ENCODE measurements at regions not wholly inside any gene's neighbourhood (a gene's known extent, or its start where the extent isn't known, plus 50 kb on each side); places are given as distances from the start of the nearest gene placed in this dataset.

- ChIA-PET RAD21 (ENCODE audit: low non-redundant PET in 1 of 2, low total read pairs in 2 of 2, uncharacterized antibody in 2 of 2, unreplicated experiment in 2 of 2) (no interaction called here), CTCF (no interaction called here), POLR2A (no interaction called here)
- no peak for ATAC-seq
- H3K79me2 ChIP-seq (ENCODE audit: insufficient read depth, low read length) = no peaks in the 10 kb centered on the region
- TF ChIP-seq CTCF (IDR thresholded peaks at IDR 0.05 in 2 of 3, conservative IDR thresholded peaks at IDR 0.05 in 1 of 3; ENCODE audit: borderline replicate concordance in 1 of 3, insufficient read depth in 1 of 3, low read depth in 2 of 3, low read length in 2 of 3) (no peak), TCF7L2 (IDR thresholded peaks at IDR 0.05; ENCODE audit: borderline replicate concordance, extremely low read depth, insufficient read depth, insufficient read length) (no peak), FOSL1 (IDR thresholded peaks at IDR 0.05; ENCODE audit: low read depth) (no peak), POLR2AphosphoS5 (IDR thresholded peaks at IDR 0.05; ENCODE audit: low read depth, low read length) (no peak), MAX (IDR thresholded peaks at IDR 0.05) (no peak), YY1 (IDR thresholded peaks at IDR 0.05; ENCODE audit: extremely low read depth, insufficient replicate concordance, low read depth, low read length) (no peak), ZNF274 (IDR thresholded peaks at IDR 0.05; ENCODE audit: low read depth, low read length) (no peak), ZFX (IDR thresholded peaks at IDR 0.05) (no peak), POLR2A (IDR thresholded peaks at IDR 0.05; ENCODE audit: borderline replicate concordance, extremely low read depth, insufficient read depth, insufficient read length) (no peak), JUND (IDR thresholded peaks at IDR 0.05) (no peak), EZH2 (IDR thresholded peaks at IDR 0.05) (no peak), EGR1 (IDR thresholded peaks at IDR 0.05; ENCODE audit: low read depth) (no peak), SP1 (IDR thresholded peaks at IDR 0.05; ENCODE audit: low read depth) (no peak), SRF (IDR thresholded peaks at IDR 0.05; ENCODE audit: low read depth) (no peak), CEBPB (IDR thresholded peaks at IDR 0.05; ENCODE audit: low read depth) (no peak)
- TF ChIP-seq, protein P1, sequence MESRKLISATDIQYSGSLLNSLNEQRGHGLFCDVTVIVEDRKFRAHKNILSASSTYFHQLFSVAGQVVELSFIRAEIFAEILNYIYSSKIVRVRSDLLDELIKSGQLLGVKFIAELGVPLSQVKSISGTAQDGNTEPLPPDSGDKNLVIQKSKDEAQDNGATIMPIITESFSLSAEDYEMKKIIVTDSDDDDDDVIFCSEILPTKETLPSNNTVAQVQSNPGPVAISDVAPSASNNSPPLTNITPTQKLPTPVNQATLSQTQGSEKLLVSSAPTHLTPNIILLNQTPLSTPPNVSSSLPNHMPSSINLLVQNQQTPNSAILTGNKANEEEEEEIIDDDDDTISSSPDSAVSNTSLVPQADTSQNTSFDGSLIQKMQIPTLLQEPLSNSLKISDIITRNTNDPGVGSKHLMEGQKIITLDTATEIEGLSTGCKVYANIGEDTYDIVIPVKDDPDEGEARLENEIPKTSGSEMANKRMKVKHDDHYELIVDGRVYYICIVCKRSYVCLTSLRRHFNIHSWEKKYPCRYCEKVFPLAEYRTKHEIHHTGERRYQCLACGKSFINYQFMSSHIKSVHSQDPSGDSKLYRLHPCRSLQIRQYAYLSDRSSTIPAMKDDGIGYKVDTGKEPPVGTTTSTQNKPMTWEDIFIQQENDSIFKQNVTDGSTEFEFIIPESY (IDR thresholded peaks at IDR 0.05; ENCODE audit: extremely low read depth, insufficient replicate concordance, low read length) = no peak
- TF ChIP-seq, protein P2, sequence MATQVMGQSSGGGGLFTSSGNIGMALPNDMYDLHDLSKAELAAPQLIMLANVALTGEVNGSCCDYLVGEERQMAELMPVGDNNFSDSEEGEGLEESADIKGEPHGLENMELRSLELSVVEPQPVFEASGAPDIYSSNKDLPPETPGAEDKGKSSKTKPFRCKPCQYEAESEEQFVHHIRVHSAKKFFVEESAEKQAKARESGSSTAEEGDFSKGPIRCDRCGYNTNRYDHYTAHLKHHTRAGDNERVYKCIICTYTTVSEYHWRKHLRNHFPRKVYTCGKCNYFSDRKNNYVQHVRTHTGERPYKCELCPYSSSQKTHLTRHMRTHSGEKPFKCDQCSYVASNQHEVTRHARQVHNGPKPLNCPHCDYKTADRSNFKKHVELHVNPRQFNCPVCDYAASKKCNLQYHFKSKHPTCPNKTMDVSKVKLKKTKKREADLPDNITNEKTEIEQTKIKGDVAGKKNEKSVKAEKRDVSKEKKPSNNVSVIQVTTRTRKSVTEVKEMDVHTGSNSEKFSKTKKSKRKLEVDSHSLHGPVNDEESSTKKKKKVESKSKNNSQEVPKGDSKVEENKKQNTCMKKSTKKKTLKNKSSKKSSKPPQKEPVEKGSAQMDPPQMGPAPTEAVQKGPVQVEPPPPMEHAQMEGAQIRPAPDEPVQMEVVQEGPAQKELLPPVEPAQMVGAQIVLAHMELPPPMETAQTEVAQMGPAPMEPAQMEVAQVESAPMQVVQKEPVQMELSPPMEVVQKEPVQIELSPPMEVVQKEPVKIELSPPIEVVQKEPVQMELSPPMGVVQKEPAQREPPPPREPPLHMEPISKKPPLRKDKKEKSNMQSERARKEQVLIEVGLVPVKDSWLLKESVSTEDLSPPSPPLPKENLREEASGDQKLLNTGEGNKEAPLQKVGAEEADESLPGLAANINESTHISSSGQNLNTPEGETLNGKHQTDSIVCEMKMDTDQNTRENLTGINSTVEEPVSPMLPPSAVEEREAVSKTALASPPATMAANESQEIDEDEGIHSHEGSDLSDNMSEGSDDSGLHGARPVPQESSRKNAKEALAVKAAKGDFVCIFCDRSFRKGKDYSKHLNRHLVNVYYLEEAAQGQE (IDR thresholded peaks at IDR 0.05; ENCODE audit: low read depth) = no peak
- H3K4me2 ChIP-seq (ENCODE audit: low read length) = no peak overlapping the region
- no TSS peak for BruUV-seq (replicated peaks)
- no peaks in the 10 kb centered on the region for H3K9me2 ChIP-seq (ENCODE audit: insufficient read depth)
- no peak overlapping the region for H3K27ac ChIP-seq (ENCODE audit: low read depth, low read length)
- intact Hi-C loops (cut with micrococcal nuclease) = no loop called here
- H4K20me1 ChIP-seq (ENCODE audit: insufficient read depth) = no peaks in the 10 kb centered on the region
- peaks cover 0 to 4% of the 10 kb centered on the region in 2 experiments; a peak in 1 of 4 replicates for H3K4me1 ChIP-seq (ENCODE audit: control insufficient read depth in 1 of 2, insufficient read depth in 2 of 2, low read length in 2 of 2)
- H2AFZ ChIP-seq (ENCODE audit: low read depth, low read length, poor library complexity, severe bottlenecking) = no peak overlapping the region
- H3K9ac ChIP-seq (ENCODE audit: low read length) = no peak overlapping the region
- H3K9me3 ChIP-seq (ENCODE audit: control insufficient read depth in 1 of 2, insufficient read depth in 1 of 2, low read depth in 1 of 2, low read length in 2 of 2) = no peaks in the 10 kb centered on the region
- no peaks in the 10 kb centered on the region for H3K27me3 ChIP-seq (ENCODE audit: insufficient read depth, low read length)
- H3K36me3 ChIP-seq (ENCODE audit: control insufficient read depth in 1 of 2, insufficient read depth in 2 of 2, low read length in 2 of 2) = no peaks in the 10 kb centered on the region
- H3K4me3 ChIP-seq (replicated peaks in 1 of 2; ENCODE audit: low read depth in 1 of 2, low read length in 2 of 2) = no peak overlapping the region
- no peak for DNase-seq (ENCODE audit: low read depth, low spot score)
These were observed 208.9 kb downstream of the ARL4A start for GRCh38 chr7:12896316-12896715.

All from HCT116 (cell line).